ENCODE measurements at regions not wholly inside any gene's neighbourhood (a gene's known extent, or its start where the extent isn't known, plus 50 kb on each side); places are given as distances from the start of the nearest gene placed in this dataset.

DNA sequence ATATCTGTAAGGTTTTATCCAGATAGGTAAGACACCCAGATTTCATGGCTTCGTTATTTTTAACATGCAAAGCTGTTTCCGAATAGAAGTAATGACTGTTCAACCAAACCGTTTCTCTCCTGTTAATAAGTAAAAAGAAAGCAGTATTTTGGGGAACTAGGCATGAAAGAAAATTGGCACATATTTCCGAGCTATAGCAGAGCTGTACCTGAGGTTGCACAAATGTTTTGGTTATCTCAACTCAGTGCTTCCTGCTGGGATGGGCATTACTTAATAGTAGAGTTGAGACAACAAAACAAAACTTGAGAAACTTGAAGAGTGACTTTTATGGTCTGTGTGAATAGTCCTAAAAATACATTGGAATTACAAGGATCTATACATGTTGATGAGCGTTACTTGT, 564.3 kb upstream of the SORCS1 start:
- Histone ChIP-seq H3K9me3 (ENCODE audit: insufficient read depth in 2 of 2, low read depth in 1 of 2, low read length in 1 of 2) (no peaks in the 10 kb centered on the region), H2BK5ac (ENCODE audit: low read depth, low read length) (no peak overlapping the region), H3K79me2 (ENCODE audit: control insufficient read depth in 1 of 2, insufficient read depth in 2 of 2, low read length in 2 of 2) (no peaks in the 10 kb centered on the region), H4K5ac (ENCODE audit: insufficient read length, low read depth, low read length) (no peak overlapping the region), H2BK20ac (ENCODE audit: low read length) (no peak overlapping the region), H3K4ac (replicated peaks; ENCODE audit: insufficient read length, low read depth, low read length) (no peak overlapping the region), H3K27ac (ENCODE audit: low read depth, low read length) (no peak overlapping the region), H2BK120ac (replicated peaks; ENCODE audit: low read depth, low read length) (no peak overlapping the region), H2AFZ (ENCODE audit: low read length) (no peak overlapping the region), H4K91ac (replicated peaks; ENCODE audit: insufficient read length, low read length) (no peak overlapping the region), H3K9ac (replicated peaks in 1 of 4; ENCODE audit: extremely low read depth in 1 of 4, low read depth in 3 of 4, low read length in 3 of 4) (no peak overlapping the region), H3K18ac (ENCODE audit: extremely low read depth, low read length) (no peak overlapping the region), H3K36me3 (ENCODE audit: control insufficient read depth in 2 of 4, insufficient read depth in 4 of 4, low read length in 3 of 4) (no peaks in the 10 kb centered on the region), H3K23me2 (ENCODE audit: low read depth, low read length) (no peaks in the 10 kb centered on the region), H2AK5ac (ENCODE audit: low read depth, low read length) (no peak overlapping the region), H4K20me1 (replicated peaks in 1 of 2; ENCODE audit: control insufficient read depth in 1 of 2, insufficient read depth in 2 of 2, low read length in 2 of 2) (no peaks in the 10 kb centered on the region), H3K14ac (ENCODE audit: insufficient read length) (no peak overlapping the region), H4K8ac (ENCODE audit: extremely low read depth, insufficient read depth, low read length) (no peak overlapping the region), H3K4me3 (ENCODE audit: extremely low read depth in 1 of 4, insufficient read depth in 2 of 4, low read depth in 3 of 4, low read length in 4 of 4) (no peak overlapping the region), H3K27me3 (replicated peaks in 1 of 4; ENCODE audit: control insufficient read depth in 3 of 4, extremely low read depth in 1 of 4, insufficient read depth in 3 of 4, low read length in 3 of 4) (no peaks in the 10 kb centered on the region), H3K56ac (replicated peaks; ENCODE audit: insufficient read length, low read depth, low read length) (no peak overlapping the region), H3K4me1 (replicated peaks in 1 of 4; ENCODE audit: control insufficient read depth in 3 of 4, insufficient read depth in 4 of 4, low read length in 3 of 4) (no peaks in the 10 kb centered on the region), H2BK12ac (ENCODE audit: low read depth, low read length) (no peak overlapping the region), H3K4me2 (ENCODE audit: insufficient read depth in 1 of 2, low read depth in 2 of 2, low read length in 2 of 2) (no peak overlapping the region), H2BK15ac (ENCODE audit: low read length) (no peak overlapping the region), H3K23ac (ENCODE audit: insufficient read length) (no peak overlapping the region), H3K79me1 (ENCODE audit: low read depth, low read length) (no peaks in the 10 kb centered on the region)
- DNase-seq (ENCODE audit: low read depth in 1 of 2, low spot score in 2 of 2) (no peak), FAIRE-seq (no peak)
- TF ChIP-seq GTF2F1 (IDR thresholded peaks at IDR 0.05; ENCODE audit: borderline replicate concordance, low read depth, low read length) (no peak), TAF1 (IDR thresholded peaks at IDR 0.05; ENCODE audit: low read depth, low read length) (no peak), RXRA (IDR thresholded peaks at IDR 0.05; ENCODE audit: insufficient read depth, low read depth, low read length) (no peak), EZH2 (IDR thresholded peaks at IDR 0.05; ENCODE audit: low read depth, low read length, severe bottlenecking) (no peak)
- 82% methylated on average over 5 of the region's 5 CpGs; no CpG with 5 or more reads in 1 of the 2 experiments for WGBS, 2 experiments (ENCODE audit: extremely low coverage in 1 of 2, insufficient coverage in 1 of 2, insufficient read length in 1 of 2, insufficient replicate concordance in 2 of 2, low coverage in 1 of 2, low lambda C conversion rate in 2 of 2, missing lambda C conversion rate in 1 of 2)
- ChIA-PET POLR2A (ENCODE audit: partially characterized antibody) (no interaction called here), CTCF (ENCODE audit: partially characterized antibody) (no interaction called here)
